ENCODE measurements at regions not wholly inside any gene's neighbourhood (a gene's known extent, or its start where the extent isn't known, plus 50 kb on each side); places are given as distances from the start of the nearest gene placed in this dataset.
A peak's percentile ranks its signal among the peaks of the same experiment; 100 is the strongest.

- Mint-ChIP-seq H3K4me1 (no peaks in the 10 kb centered on the region), H3K4me3 (no peak overlapping the region), H3K27ac (no peak overlapping the region), H3K36me3 (peaks cover 0 to 4% (median 0%) of the 10 kb centered on the region in 3 donors), H3K9me3 (peaks cover 2 to 31% (median 7%) of the 10 kb centered on the region in 6 donors), H3K27me3 (ENCODE audit: low read depth in 3 of 3) (peaks cover 0 to 1% (median 0%) of the 10 kb centered on the region in 3 donors)
- no peak for DNase-seq
Observed at GRCh38 chr9:31071606-31072286, 1312.7 kb upstream of the ACO1 start.

GRCh38 chr9:31078175-31078574 is 1306.3 kb upstream of the ACO1 start:
- Mint-ChIP-seq H3K9me3 (peaks cover 0 to 7% (median 4%) of the 10 kb centered on the region in 6 donors), H3K27me3 (ENCODE audit: low read depth in 3 of 3) (no peaks in the 10 kb centered on the region), H3K4me3 (no peak overlapping the region), H3K36me3 (no peaks in the 10 kb centered on the region), H3K27ac (no peak overlapping the region), H3K4me1 (no peaks in the 10 kb centered on the region)
- DNase-seq, result no peak

GRCh38 chr9:31084350-31084749 is 1300.1 kb upstream of the ACO1 start:
- DNase-seq, result no peak
- no peak overlapping the region for H3K27ac Mint-ChIP-seq
- no peaks in the 10 kb centered on the region for H3K36me3 Mint-ChIP-seq
- peaks cover 0 to 19% (median under 1%) of the 10 kb centered on the region in 6 donors for H3K9me3 Mint-ChIP-seq
- no peak overlapping the region for H3K4me3 Mint-ChIP-seq
- H3K4me1 Mint-ChIP-seq, result no peaks in the 10 kb centered on the region
- no peaks in the 10 kb centered on the region for H3K27me3 Mint-ChIP-seq (ENCODE audit: low read depth in 3 of 3)

GRCh38 chr9:31089549-31090221 is 1294.8 kb upstream of the ACO1 start:
- no peak overlapping the region for H3K27ac Mint-ChIP-seq
- no peaks in the 10 kb centered on the region for H3K36me3 Mint-ChIP-seq
- H3K9me3 Mint-ChIP-seq, result peaks cover 0 to 23% (median 8%) of the 10 kb centered on the region in 6 donors
- H3K4me1 Mint-ChIP-seq, result no peaks in the 10 kb centered on the region
- peaks cover 0 to 3% (median 0%) of the 10 kb centered on the region in 3 donors for H3K27me3 Mint-ChIP-seq (ENCODE audit: low read depth in 3 of 3)
- no peak overlapping the region for H3K4me3 Mint-ChIP-seq
- no peak for DNase-seq

DNA sequence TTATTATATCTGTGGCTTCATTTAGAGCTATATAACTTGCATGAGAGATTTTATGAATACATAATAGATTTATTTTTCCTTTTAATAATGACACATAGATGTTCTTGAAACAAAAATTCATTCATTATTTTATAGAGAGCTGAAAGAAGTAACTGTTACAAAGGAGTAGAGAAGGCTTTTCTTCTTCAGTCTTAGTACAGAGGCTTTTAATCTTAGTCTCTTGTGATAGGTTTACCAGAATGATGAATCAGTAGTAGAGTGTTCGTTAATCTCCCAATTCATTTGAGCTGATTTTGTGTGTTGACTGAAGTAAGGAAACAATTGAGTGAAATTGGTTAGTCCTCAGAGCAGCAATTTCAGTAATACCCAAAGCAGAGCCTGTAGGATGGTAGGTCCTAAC is 1284.1 kb upstream of the ACO1 start:
- DNase-seq, result no peak
- H3K36me3 Mint-ChIP-seq, result no peaks in the 10 kb centered on the region
- H3K27ac Mint-ChIP-seq, result no peak overlapping the region
- H3K4me3 Mint-ChIP-seq, result no peak overlapping the region
- no peaks in the 10 kb centered on the region for H3K4me1 Mint-ChIP-seq
- H3K27me3 Mint-ChIP-seq (ENCODE audit: low read depth in 3 of 3), result peaks cover 0 to 2% (median 0%) of the 10 kb centered on the region in 3 donors
- H3K9me3 Mint-ChIP-seq, result peaks cover 0 to 38% (median 7%) of the 10 kb centered on the region in 6 donors

- Mint-ChIP-seq H3K36me3 (no peaks in the 10 kb centered on the region), H3K27me3 (ENCODE audit: low read depth in 3 of 3) (no peaks in the 10 kb centered on the region), H3K4me3 (no peak overlapping the region), H3K27ac (no peak overlapping the region), H3K9me3 (peaks cover 0 to 30% (median 5%) of the 10 kb centered on the region in 6 donors), H3K4me1 (no peaks in the 10 kb centered on the region)
- DNase-seq, result no peak
Observed at GRCh38 chr9:31103836-31104235, 1280.6 kb upstream of the ACO1 start.

- Mint-ChIP-seq H3K36me3 (no peaks in the 10 kb centered on the region), H3K4me3 (no peak overlapping the region), H3K4me1 (no peaks in the 10 kb centered on the region), H3K27me3 (ENCODE audit: low read depth in 3 of 3) (no peaks in the 10 kb centered on the region), H3K9me3 (peaks cover 0 to 30% (median 5%) of the 10 kb centered on the region in 6 donors), H3K27ac (no peak overlapping the region)
- no peak for DNase-seq
Observed at GRCh38 chr9:31104249-31104648, 1280.2 kb upstream of the ACO1 start.

GRCh38 chr9:31112491-31112890 is 1272.0 kb upstream of the ACO1 start:
- Mint-ChIP-seq H3K27ac (no peak overlapping the region), H3K9me3 (peaks cover 0 to 5% (median under 1%) of the 10 kb centered on the region in 6 donors), H3K27me3 (ENCODE audit: low read depth in 3 of 3) (no peaks in the 10 kb centered on the region), H3K4me3 (no peak overlapping the region), H3K36me3 (no peaks in the 10 kb centered on the region), H3K4me1 (no peaks in the 10 kb centered on the region)
- no peak for DNase-seq

- H3K27ac Mint-ChIP-seq, result no peak overlapping the region
- H3K36me3 Mint-ChIP-seq, result no peaks in the 10 kb centered on the region
- DNase-seq, result no peak
- H3K4me3 Mint-ChIP-seq, result no peak overlapping the region
- H3K27me3 Mint-ChIP-seq (ENCODE audit: low read depth in 3 of 3), result no peaks in the 10 kb centered on the region
- peaks cover 0 to 6% (median 2%) of the 10 kb centered on the region in 6 donors for H3K9me3 Mint-ChIP-seq
- H3K4me1 Mint-ChIP-seq, result no peaks in the 10 kb centered on the region
Observed at GRCh38 chr9:31114346-31114745, 1270.1 kb upstream of the ACO1 start.

GRCh38 chr9:31119890-31120454 is 1264.5 kb upstream of the ACO1 start:
- DNase-seq, result peak in 2 of 3 donors; percentile 3 to 8
- Mint-ChIP-seq H3K27ac (no peak overlapping the region), H3K4me1 (no peaks in the 10 kb centered on the region), H3K27me3 (ENCODE audit: low read depth in 3 of 3) (peaks cover 0 to 4% (median 0%) of the 10 kb centered on the region in 3 donors), H3K9me3 (peaks cover 0 to 17% (median 6%) of the 10 kb centered on the region in 6 donors), H3K36me3 (no peaks in the 10 kb centered on the region), H3K4me3 (no peak overlapping the region)

- Mint-ChIP-seq H3K9me3 (peaks cover 0 to 21% (median 4%) of the 10 kb centered on the region in 6 donors), H3K36me3 (no peaks in the 10 kb centered on the region), H3K27ac (no peak overlapping the region), H3K27me3 (ENCODE audit: low read depth in 3 of 3) (peaks cover 0 to 4% (median 0%) of the 10 kb centered on the region in 3 donors), H3K4me1 (no peaks in the 10 kb centered on the region), H3K4me3 (no peak overlapping the region)
- DNase-seq, result no peak
Observed at GRCh38 chr9:31124389-31124788, 1260.1 kb upstream of the ACO1 start.

GRCh38 chr9:31135567-31135966 is 1248.9 kb upstream of the ACO1 start:
- Mint-ChIP-seq H3K27me3 (ENCODE audit: low read depth in 3 of 3) (no peaks in the 10 kb centered on the region), H3K4me3 (no peak overlapping the region), H3K9me3 (peaks cover 2 to 12% (median 6%) of the 10 kb centered on the region in 6 donors), H3K27ac (no peak overlapping the region), H3K36me3 (no peaks in the 10 kb centered on the region), H3K4me1 (no peaks in the 10 kb centered on the region)
- DNase-seq, result no peak

GRCh38 chr9:31136524-31136923 is 1247.9 kb upstream of the ACO1 start:
- no peaks in the 10 kb centered on the region for H3K36me3 Mint-ChIP-seq
- H3K4me1 Mint-ChIP-seq, result no peaks in the 10 kb centered on the region
- no peaks in the 10 kb centered on the region for H3K27me3 Mint-ChIP-seq (ENCODE audit: low read depth in 3 of 3)
- no peak overlapping the region for H3K27ac Mint-ChIP-seq
- peaks cover 2 to 12% (median 6%) of the 10 kb centered on the region in 6 donors for H3K9me3 Mint-ChIP-seq
- DNase-seq, result no peak
- H3K4me3 Mint-ChIP-seq, result no peak overlapping the region
